Hepatocyte (in vitro differentiated cells): ENCODE measurements at regions not wholly inside any gene's neighbourhood (a gene's known extent, or its start where the extent isn't known, plus 50 kb on each side); places are given as distances from the start of the nearest gene placed in this dataset.

Experiments used
- DNase-seq: peaks from one replicate; pipeline ENCODE4 v3.0.0-alpha.2; 2016; ENCODE audit warnings: low spot score
- H2AFZ ChIP-seq: fragments of 200-600 bp; sonication (generic); 2 replicates; pipeline ENCODE4 v1.6.0; 2016; ENCODE audit warnings: antibody characterized with exemption, mild to moderate bottlenecking
- H3K27ac ChIP-seq: fragments of 200-600 bp; sonication (generic); 2 replicates; pipeline ENCODE4 v1.5.1; 2016; ENCODE audit warnings: mild to moderate bottlenecking
- H3K27me3 ChIP-seq: fragments of 200-600 bp; sonication (generic); 2 replicates; pipeline ENCODE4 v1.6.1; 2016
- H3K36me3 ChIP-seq: fragments of 200-600 bp; sonication (generic); replicated peaks from 2 replicates; pipeline ENCODE4 v1.5.1; 2016; ENCODE audit warnings: low read depth; ENCODE audit not compliant: insufficient read depth
- H3K4me1 ChIP-seq: fragments of 200-600 bp; sonication (generic); 2 replicates; pipeline ENCODE4 v1.5.1; 2016; ENCODE audit warnings: mild to moderate bottlenecking, moderate library complexity; ENCODE audit not compliant: insufficient read depth
- H3K4me2 ChIP-seq: fragments of 200-600 bp; sonication (generic); 2 replicates; pipeline ENCODE4 v1.6.0; 2016
- H3K4me3 ChIP-seq: fragments of 200-600 bp; sonication (generic); 2 replicates; pipeline ENCODE4 v1.5.1; 2016; ENCODE audit warnings: mild to moderate bottlenecking
- H3K79me2 ChIP-seq: fragments of 200-600 bp; sonication (generic); 2 replicates; pipeline ENCODE4 v1.6.0; 2017; ENCODE audit warnings: mild to moderate bottlenecking
- H3K9me2 ChIP-seq: fragments of 200-600 bp; sonication (generic); replicated peaks from 2 replicates; pipeline ENCODE4 v1.6.0; 2017; ENCODE audit warnings: mild to moderate bottlenecking; ENCODE audit not compliant: insufficient read depth
- H3K9me3 ChIP-seq: fragments of 200-600 bp; sonication (generic); 2 replicates; pipeline ENCODE4 v1.5.1; 2016; ENCODE audit warnings: low read depth, mild to moderate bottlenecking
- H4K20me1 ChIP-seq: fragments of 200-600 bp; sonication (generic); 2 replicates; pipeline ENCODE4 v1.6.0; 2016; ENCODE audit warnings: mild to moderate bottlenecking; ENCODE audit not compliant: insufficient read depth, poor library complexity, severe bottlenecking
- CTCF ChIP-seq: fragments of 200-600 bp; sonication (generic); IDR thresholded peaks from 2 replicates; pipeline ENCODE4 v1.5.1; 2016; ENCODE audit warnings: antibody characterized with exemption, mild to moderate bottlenecking; ENCODE audit not compliant: poor library complexity
- EZH2 ChIP-seq: fragments of 200-600 bp; sonication (generic); IDR thresholded peaks from 2 replicates; pipeline ENCODE4 v1.6.1; 2016; ENCODE audit warnings: antibody characterized with exemption, mild to moderate bottlenecking, borderline replicate concordance
- EZH2phosphoT487 ChIP-seq: fragments of 200-600 bp; sonication (generic); IDR thresholded peaks from one replicate; pipeline ENCODE4 v1.6.1; 2018; ENCODE audit warnings: antibody characterized with exemption, mild to moderate bottlenecking, low read depth, moderate library complexity; ENCODE audit not compliant: unreplicated experiment, severe bottlenecking
- WGBS: methylation state at CpG from one replicate; pipeline ENCODE4 v1.1.6; 2016; ENCODE audit warnings: low lambda C conversion rate; ENCODE audit errors: missing lambda C conversion rate; 5-methylcytosine and 5-hydroxymethylcytosine counted together

GRCh38 chr15:94579286-94579685, 347.9 kb downstream of the MCTP2 start:
- no peaks in the 10 kb centered on the region for H3K27me3 ChIP-seq
- no peak overlapping the region for H2AFZ ChIP-seq
- H3K9me2 ChIP-seq = no peaks in the 10 kb centered on the region
- no peak overlapping the region for H3K4me3 ChIP-seq
- no peak for DNase-seq
- H3K9me3 ChIP-seq = no peaks in the 10 kb centered on the region
- no peak for TF ChIP-seq EZH2
- TF ChIP-seq CTCF = no peak
- no peak for TF ChIP-seq EZH2phosphoT487
- H3K79me2 ChIP-seq = no peaks in the 10 kb centered on the region
- 88% methylated on average over 5 of the region's 5 CpGs for WGBS
- H4K20me1 ChIP-seq = no peaks in the 10 kb centered on the region
- H3K4me1 ChIP-seq = no peaks in the 10 kb centered on the region
- no peak overlapping the region for H3K27ac ChIP-seq
- no peak overlapping the region for H3K4me2 ChIP-seq
- no peaks in the 10 kb centered on the region for H3K36me3 ChIP-seq

- Histone ChIP-seq H3K27ac (no peak overlapping the region), H3K4me1 (no peaks in the 10 kb centered on the region), H4K20me1 (no peaks in the 10 kb centered on the region), H2AFZ (no peak overlapping the region), H3K9me2 (no peaks in the 10 kb centered on the region), H3K4me3 (no peak overlapping the region), H3K9me3 (no peaks in the 10 kb centered on the region), H3K27me3 (no peaks in the 10 kb centered on the region), H3K36me3 (no peaks in the 10 kb centered on the region), H3K79me2 (no peaks in the 10 kb centered on the region), H3K4me2 (no peak overlapping the region)
- no peak for DNase-seq
- WGBS = 60% methylated on average over 12 of the region's 12 CpGs
- no peak for TF ChIP-seq EZH2
- no peak for TF ChIP-seq EZH2phosphoT487
- no peak for TF ChIP-seq CTCF
Observed at GRCh38 chr15:94580211-94580885, 349.0 kb downstream of the MCTP2 start.

GRCh38 chr15:94582368-94582767, 351.0 kb downstream of the MCTP2 start:
- H2AFZ ChIP-seq = no peak overlapping the region
- H3K79me2 ChIP-seq = no peaks in the 10 kb centered on the region
- H3K9me2 ChIP-seq = no peaks in the 10 kb centered on the region
- H3K4me3 ChIP-seq = no peak overlapping the region
- no peaks in the 10 kb centered on the region for H3K36me3 ChIP-seq
- H3K4me2 ChIP-seq = no peak overlapping the region
- no peaks in the 10 kb centered on the region for H3K27me3 ChIP-seq
- no peaks in the 10 kb centered on the region for H3K9me3 ChIP-seq
- H4K20me1 ChIP-seq = no peaks in the 10 kb centered on the region
- DNase-seq = peak; percentile 58
- no peak overlapping the region for H3K27ac ChIP-seq
- TF ChIP-seq CTCF = peak; percentile 51
- TF ChIP-seq EZH2phosphoT487 = no peak
- 33% methylated on average over 3 of the region's 3 CpGs for WGBS
- no peaks in the 10 kb centered on the region for H3K4me1 ChIP-seq
